OCI-LY7 (cell line): ENCODE measurements at regions not wholly inside any gene's neighbourhood (a gene's known extent, or its start where the extent isn't known, plus 50 kb on each side); places are given as distances from the start of the nearest gene placed in this dataset.

Experiments
- BruUV-seq: library from RNA; stranded (reverse); fragments of 400-500 nt; replicated peaks from 2 replicates; lab custom pipeline; 2021; lab: Mats Ljungman, UMichigan
- CTCF ChIA-PET: fragments of 300-600 bp; sonication (Branson Sonifier 250); formaldehyde crosslinking; loops from one replicate; lab custom pipeline; 2022; ENCODE audit warnings: antibody characterized with exemption; ENCODE audit not compliant: unreplicated experiment; lab: Charles Lee
- POLR2A ChIA-PET: fragments of 300-600 bp; sonication (Branson Sonifier 250); formaldehyde crosslinking; loops from one replicate; lab custom pipeline; 2022; ENCODE audit warnings: antibody characterized with exemption; lab: Charles Lee
- DNase-seq: peaks from one replicate; pipeline ENCODE4 v3.0.0-alpha.2; 2015; ENCODE audit warnings: low spot score
- H2AFZ ChIP-seq: fragments of 200-600 bp; sonication (generic), shearing (Covaris generic); 2 replicates; pipeline ENCODE4 v1.6.1; 2014; ENCODE audit warnings: mild to moderate bottlenecking, antibody characterized with exemption, low read length, moderate library complexity
- H3K27ac ChIP-seq: fragments of 200-600 bp; sonication (generic); 2 replicates; pipeline ENCODE4 v1.5.1; 2014; ENCODE audit warnings: mixed run types, low read depth, mild to moderate bottlenecking, moderate library complexity, low read length, inconsistent platforms; ENCODE audit not compliant: poor library complexity, severe bottlenecking
- H3K36me3 ChIP-seq: fragments of 200-600 bp; sonication (generic); 2 replicates; pipeline ENCODE4 v1.6.1; 2014; ENCODE audit warnings: mild to moderate bottlenecking, antibody characterized with exemption, low read length, moderate library complexity, mixed read lengths; ENCODE audit not compliant: insufficient read depth
- H3K4me1 ChIP-seq: fragments of 200-600 bp; sonication (generic); 2 replicates; pipeline ENCODE4 v1.5.1; 2014; ENCODE audit warnings: mild to moderate bottlenecking, low read length; ENCODE audit not compliant: insufficient read depth, poor library complexity, severe bottlenecking
- H3K4me2 ChIP-seq: fragments of 200-600 bp; sonication (generic); 2 replicates; pipeline ENCODE4 v1.6.1; 2014; ENCODE audit warnings: mild to moderate bottlenecking, low read length
- H3K4me3 ChIP-seq: fragments of 200-600 bp; sonication (generic); 2 replicates; pipeline ENCODE4 v1.5.1; 2014; ENCODE audit warnings: mild to moderate bottlenecking, low read depth, low read length; ENCODE audit not compliant: poor library complexity, severe bottlenecking
- H3K79me2 ChIP-seq: fragments of 200-600 bp; sonication (generic); 2 replicates; pipeline ENCODE4 v1.6.1; 2016; ENCODE audit warnings: low read depth, mild to moderate bottlenecking, low read length, moderate library complexity, mixed read lengths; ENCODE audit not compliant: insufficient read depth
- H3K9me2 ChIP-seq: fragments of 200-600 bp; sonication (generic); 2 replicates; pipeline ENCODE4 v1.6.1; 2016; ENCODE audit warnings: mild to moderate bottlenecking, low read length, mixed read lengths; ENCODE audit not compliant: insufficient read depth
- H3K9me3 ChIP-seq: fragments of 200-600 bp; sonication (generic); 2 replicates; pipeline ENCODE4 v1.6.1; 2014; ENCODE audit warnings: mild to moderate bottlenecking, mixed run types, low read length, mixed read lengths
- H4K20me1 ChIP-seq: fragments of 200-600 bp; sonication (generic); 2 replicates; pipeline ENCODE4 v1.6.1; 2014; ENCODE audit warnings: mild to moderate bottlenecking, antibody characterized with exemption, low read length, moderate library complexity, mixed read lengths; ENCODE audit not compliant: insufficient read depth
- EZH2phosphoT487 ChIP-seq: fragments of 200-600 bp; sonication (generic); IDR thresholded peaks from 2 replicates; pipeline ENCODE4 v1.6.1; 2018; ENCODE audit warnings: low read depth, borderline replicate concordance, mild to moderate bottlenecking, mixed run types, antibody characterized with exemption, low read length, moderate library complexity, mixed read lengths
- intact Hi-C: fragments of 100-400 bp; cut with micrococcal nuclease; formaldehyde crosslinking; loops from one replicate; pipeline ENCODE4 v1.10.0; 2022; ENCODE audit not compliant: unreplicated experiment
- TF ChIP-seq, protein P1 (sequence below): fragments of 200-600 bp; sonication (generic); conservative IDR thresholded peaks from 2 replicates; pipeline ENCODE4 v1.5.1; 2014; ENCODE audit warnings: mild to moderate bottlenecking, antibody characterized with exemption, low read length, moderate library complexity, mixed read lengths

DNA sequence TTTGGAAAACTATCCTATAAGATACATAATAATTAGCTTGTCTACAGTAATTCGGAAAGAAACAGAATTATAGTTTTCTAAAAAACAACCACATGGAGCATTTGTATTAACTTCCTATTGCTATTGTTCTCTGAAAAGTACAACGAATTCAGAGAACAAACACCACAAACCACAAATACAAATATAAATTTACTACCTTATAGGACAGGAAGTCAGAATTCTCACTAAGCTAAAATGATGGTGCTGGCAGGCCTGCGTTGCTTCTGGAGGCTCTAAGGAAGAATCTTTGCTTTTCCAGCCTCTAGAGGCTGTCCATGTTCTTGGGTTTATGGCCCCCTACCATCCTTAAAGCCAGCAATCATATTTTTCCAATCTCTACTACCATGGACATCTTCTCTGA, 173.6 kb upstream of the TCF21 start:
- no TSS peak for BruUV-seq
- intact Hi-C loops = no loop called here
- Histone ChIP-seq H3K79me2 (no peaks in the 10 kb centered on the region), H3K4me2 (no peak overlapping the region), H3K9me3 (no peaks in the 10 kb centered on the region), H3K36me3 (no peaks in the 10 kb centered on the region), H2AFZ (no peak overlapping the region), H3K4me3 (no peak overlapping the region), H3K4me1 (no peaks in the 10 kb centered on the region), H4K20me1 (no peaks in the 10 kb centered on the region), H3K9me2 (no peaks in the 10 kb centered on the region), H3K27ac (no peak overlapping the region)
- TF ChIP-seq, protein P1, sequence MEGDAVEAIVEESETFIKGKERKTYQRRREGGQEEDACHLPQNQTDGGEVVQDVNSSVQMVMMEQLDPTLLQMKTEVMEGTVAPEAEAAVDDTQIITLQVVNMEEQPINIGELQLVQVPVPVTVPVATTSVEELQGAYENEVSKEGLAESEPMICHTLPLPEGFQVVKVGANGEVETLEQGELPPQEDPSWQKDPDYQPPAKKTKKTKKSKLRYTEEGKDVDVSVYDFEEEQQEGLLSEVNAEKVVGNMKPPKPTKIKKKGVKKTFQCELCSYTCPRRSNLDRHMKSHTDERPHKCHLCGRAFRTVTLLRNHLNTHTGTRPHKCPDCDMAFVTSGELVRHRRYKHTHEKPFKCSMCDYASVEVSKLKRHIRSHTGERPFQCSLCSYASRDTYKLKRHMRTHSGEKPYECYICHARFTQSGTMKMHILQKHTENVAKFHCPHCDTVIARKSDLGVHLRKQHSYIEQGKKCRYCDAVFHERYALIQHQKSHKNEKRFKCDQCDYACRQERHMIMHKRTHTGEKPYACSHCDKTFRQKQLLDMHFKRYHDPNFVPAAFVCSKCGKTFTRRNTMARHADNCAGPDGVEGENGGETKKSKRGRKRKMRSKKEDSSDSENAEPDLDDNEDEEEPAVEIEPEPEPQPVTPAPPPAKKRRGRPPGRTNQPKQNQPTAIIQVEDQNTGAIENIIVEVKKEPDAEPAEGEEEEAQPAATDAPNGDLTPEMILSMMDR = no peak
- no peak for TF ChIP-seq EZH2phosphoT487
- no peak for DNase-seq
- CTCF ChIA-PET = no interaction called here
- POLR2A ChIA-PET = interaction anchor here (0.6 kb wide), 1 partner anchor 1985 kb away, joined by 3 read pairs; no protein-coding TSS in a partner anchor

- Histone ChIP-seq H3K9me2 (no peaks in the 10 kb centered on the region), H3K4me2 (no peak overlapping the region), H3K36me3 (no peaks in the 10 kb centered on the region), H4K20me1 (no peaks in the 10 kb centered on the region), H3K27ac (no peak overlapping the region), H3K4me1 (no peaks in the 10 kb centered on the region), H2AFZ (no peak overlapping the region), H3K4me3 (no peak overlapping the region), H3K9me3 (no peaks in the 10 kb centered on the region), H3K79me2 (no peaks in the 10 kb centered on the region)
- ChIA-PET POLR2A (no interaction called here), CTCF (no interaction called here)
- BruUV-seq = no TSS peak
- no peak for DNase-seq
- intact Hi-C loops = no loop called here
- no peak for TF ChIP-seq EZH2phosphoT487
- TF ChIP-seq, protein P1 = no peak
These were observed 164.2 kb upstream of the TCF21 start for GRCh38 chr6:133724726-133725125.

DNA sequence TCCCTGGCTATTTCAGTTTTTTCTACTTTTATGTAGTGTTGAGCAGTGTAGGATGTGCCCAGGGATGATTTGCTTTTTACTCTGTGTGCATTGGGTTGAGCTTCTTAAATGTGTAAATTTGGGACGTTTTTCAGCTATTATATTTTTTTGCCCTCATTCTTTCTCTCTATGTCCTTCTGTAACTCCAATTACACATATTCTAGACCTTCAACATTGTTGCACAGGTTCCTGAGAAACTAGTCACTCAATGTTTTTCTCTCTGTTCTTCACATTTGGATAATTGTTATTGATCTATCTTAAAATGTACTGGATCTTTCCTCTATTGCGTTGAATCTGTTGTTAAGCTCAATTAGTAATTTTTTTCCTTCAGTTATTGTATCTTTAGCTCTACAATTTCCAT, 162.7 kb upstream of the TCF21 start:
- H4K20me1 ChIP-seq = no peaks in the 10 kb centered on the region
- no peak overlapping the region for H3K27ac ChIP-seq
- H3K9me3 ChIP-seq = no peaks in the 10 kb centered on the region
- intact Hi-C loops = no loop called here
- no peak overlapping the region for H3K4me2 ChIP-seq
- H3K9me2 ChIP-seq = no peaks in the 10 kb centered on the region
- CTCF ChIA-PET = no interaction called here
- DNase-seq = no peak
- TF ChIP-seq, protein P1 = no peak
- no peak for TF ChIP-seq EZH2phosphoT487
- H3K79me2 ChIP-seq = no peaks in the 10 kb centered on the region
- H3K4me1 ChIP-seq = no peaks in the 10 kb centered on the region
- H2AFZ ChIP-seq = no peak overlapping the region
- H3K36me3 ChIP-seq = no peaks in the 10 kb centered on the region
- BruUV-seq = no TSS peak
- no peak overlapping the region for H3K4me3 ChIP-seq
- POLR2A ChIA-PET = interaction anchor here (1.0 kb wide), 1 partner anchor 10 kb away, joined by 3 read pairs; no protein-coding TSS in a partner anchor
